Loucy (cell line): ENCODE measurements at regions not wholly inside any gene's neighbourhood (a gene's known extent, or its start where the extent isn't known, plus 50 kb on each side); places are given as distances from the start of the nearest gene placed in this dataset.

Source experiments
- H2AFZ ChIP-seq: fragments of 200-600 bp; sonication (generic); 2 replicates; pipeline ENCODE4 v1.6.0; 2016; ENCODE audit warnings: antibody characterized with exemption, mild to moderate bottlenecking, low read length, moderate library complexity
- H3F3A ChIP-seq: fragments of 200-600 bp; 2 replicates; pipeline ENCODE4 v1.6.0; 2016; ENCODE audit warnings: antibody characterized with exemption, low read depth, mild to moderate bottlenecking
- H3K27me3 ChIP-seq: fragments of 200-600 bp; sonication (generic); 2 replicates; pipeline ENCODE4 v1.6.1; 2014; ENCODE audit warnings: low read length, mild to moderate bottlenecking; ENCODE audit not compliant: insufficient read depth, poor library complexity, severe bottlenecking
- H3K36me3 ChIP-seq: fragments of 200-600 bp; sonication (generic); 2 replicates; pipeline ENCODE4 v1.6.1; 2016; ENCODE audit warnings: low read length; ENCODE audit not compliant: insufficient read depth
- H3K4me1 ChIP-seq: fragments of 200-600 bp; sonication (generic); 2 replicates; pipeline ENCODE4 v1.5.1; 2014; ENCODE audit warnings: low read length, mild to moderate bottlenecking; ENCODE audit not compliant: insufficient read depth, poor library complexity, severe bottlenecking
- H3K4me2 ChIP-seq: fragments of 200-600 bp; sonication (generic); 2 replicates; pipeline ENCODE4 v1.6.0; 2014; ENCODE audit warnings: antibody characterized with exemption, low read length, low read depth, mild to moderate bottlenecking; ENCODE audit not compliant: poor library complexity, severe bottlenecking
- H3K4me3 ChIP-seq: fragments of 200-600 bp; sonication (generic); 2 replicates; pipeline ENCODE4 v1.5.1; 2014; ENCODE audit warnings: low read length, mild to moderate bottlenecking, mixed read lengths; ENCODE audit not compliant: poor library complexity, severe bottlenecking
- H3K79me2 ChIP-seq: fragments of 200-600 bp; sonication (generic); 2 replicates; pipeline ENCODE4 v1.6.1; 2014; ENCODE audit warnings: low read length; ENCODE audit not compliant: insufficient read depth
- H3K9ac ChIP-seq: fragments of 200-600 bp; sonication (generic); 2 replicates; pipeline ENCODE4 v1.6.0; 2014; ENCODE audit warnings: mild to moderate bottlenecking, low read depth, low read length, moderate library complexity; ENCODE audit not compliant: poor library complexity, severe bottlenecking
- H3K9me2 ChIP-seq: fragments of 200-600 bp; sonication (generic); replicated peaks from 2 replicates; pipeline ENCODE4 v1.6.1; 2016; ENCODE audit warnings: low read depth, low read length, mixed read lengths
- H3K9me3 ChIP-seq: fragments of 200-600 bp; sonication (generic); 2 replicates; pipeline ENCODE4 v1.6.1; 2014; ENCODE audit warnings: mild to moderate bottlenecking, antibody characterized with exemption, low read length, low read depth; ENCODE audit not compliant: insufficient read depth
- H4K20me1 ChIP-seq: fragments of 200-600 bp; sonication (generic); 2 replicates; pipeline ENCODE4 v1.6.0; 2014; ENCODE audit warnings: antibody characterized with exemption, low read length, mild to moderate bottlenecking; ENCODE audit not compliant: insufficient read depth, poor library complexity, severe bottlenecking
- CTCF ChIP-seq: fragments of 200-600 bp; sonication (generic); conservative IDR thresholded peaks from 2 replicates; pipeline ENCODE4 v1.5.1; 2014; ENCODE audit warnings: mild to moderate bottlenecking, antibody characterized with exemption, low read length
- EZH2phosphoT487 ChIP-seq: fragments of 200-600 bp; IDR thresholded peaks from 2 replicates; pipeline ENCODE4 v1.6.1; 2018; ENCODE audit warnings: antibody characterized with exemption, mild to moderate bottlenecking, moderate library complexity, borderline replicate concordance

GRCh38 chr17:77297693-77298666, 157.2 kb downstream of the SEC14L1 start:
- no peak overlapping the region for H3K4me3 ChIP-seq
- no peak for TF ChIP-seq CTCF
- H3K79me2 ChIP-seq: no peaks in the 10 kb centered on the region
- H4K20me1 ChIP-seq: no peaks in the 10 kb centered on the region
- no peaks in the 10 kb centered on the region for H3K9me2 ChIP-seq
- H3K27me3 ChIP-seq: no peaks in the 10 kb centered on the region
- H2AFZ ChIP-seq: no peak overlapping the region
- H3K4me2 ChIP-seq: no peak overlapping the region
- no peak overlapping the region for H3K9ac ChIP-seq
- no peaks in the 10 kb centered on the region for H3K36me3 ChIP-seq
- H3F3A ChIP-seq: no peaks in the 10 kb centered on the region
- no peaks in the 10 kb centered on the region for H3K9me3 ChIP-seq
- no peaks in the 10 kb centered on the region for H3K4me1 ChIP-seq

DNA sequence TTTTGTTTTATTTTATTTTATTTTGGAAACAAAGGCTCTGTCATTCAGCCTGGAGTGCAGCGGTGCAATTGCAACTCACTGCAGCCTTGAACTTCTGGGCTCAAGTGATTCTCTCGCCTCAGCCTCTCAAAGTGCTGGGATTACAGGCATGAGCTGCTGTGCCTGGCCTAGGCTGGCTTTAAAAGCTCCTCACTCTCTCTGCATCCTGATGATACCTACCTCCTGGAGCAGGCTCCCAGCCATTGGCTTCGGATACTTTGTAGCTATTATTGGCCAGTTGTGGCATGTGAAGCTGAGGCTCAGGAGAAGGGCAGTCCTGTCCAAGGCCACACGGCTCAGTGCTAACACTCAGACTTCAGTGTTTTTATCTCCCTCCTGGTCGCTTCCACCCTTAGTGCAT, 158.0 kb downstream of the SEC14L1 start:
- H3K4me3 ChIP-seq: no peak overlapping the region
- H3K4me1 ChIP-seq: no peaks in the 10 kb centered on the region
- no peaks in the 10 kb centered on the region for H3K9me3 ChIP-seq
- no peak overlapping the region for H3K9ac ChIP-seq
- no peaks in the 10 kb centered on the region for H3K27me3 ChIP-seq
- no peak overlapping the region for H2AFZ ChIP-seq
- H3K79me2 ChIP-seq: no peaks in the 10 kb centered on the region
- no peak for TF ChIP-seq CTCF
- TF ChIP-seq EZH2phosphoT487: no peak
- H4K20me1 ChIP-seq: no peaks in the 10 kb centered on the region
- H3F3A ChIP-seq: no peaks in the 10 kb centered on the region
- H3K4me2 ChIP-seq: no peak overlapping the region
- no peaks in the 10 kb centered on the region for H3K36me3 ChIP-seq
- no peaks in the 10 kb centered on the region for H3K9me2 ChIP-seq

GRCh38 chr17:77299256-77300015, 158.7 kb downstream of the SEC14L1 start:
- no peaks in the 10 kb centered on the region for H3K36me3 ChIP-seq
- H3F3A ChIP-seq: no peaks in the 10 kb centered on the region
- H2AFZ ChIP-seq: no peak overlapping the region
- TF ChIP-seq EZH2phosphoT487 (no peak), CTCF (no peak)
- H3K9me2 ChIP-seq: no peaks in the 10 kb centered on the region
- H3K9ac ChIP-seq: no peak overlapping the region
- H3K4me1 ChIP-seq: no peaks in the 10 kb centered on the region
- no peak overlapping the region for H3K4me2 ChIP-seq
- no peaks in the 10 kb centered on the region for H3K27me3 ChIP-seq
- no peaks in the 10 kb centered on the region for H3K79me2 ChIP-seq
- H3K9me3 ChIP-seq: no peaks in the 10 kb centered on the region
- no peaks in the 10 kb centered on the region for H4K20me1 ChIP-seq
- no peak overlapping the region for H3K4me3 ChIP-seq
